ENCODE measurements at regions not wholly inside any gene's neighbourhood (a gene's known extent, or its start where the extent isn't known, plus 50 kb on each side); places are given as distances from the start of the nearest gene placed in this dataset.

GRCh38 chr1:25088180-25088701 lies 144.1 kb downstream of the SYF2 start:
- Mint-ChIP-seq H3K4me3 (no peak overlapping the region), H3K27me3 (ENCODE audit: low read depth) (peaks cover 35% of the 10 kb centered on the region), H3K27ac (no peak overlapping the region)

GRCh38 chr1:25086518-25087079 lies 145.7 kb downstream of the SYF2 start:
- peaks cover 40% of the 10 kb centered on the region for H3K27me3 Mint-ChIP-seq (ENCODE audit: low read depth)
- peaks cover 5% of the 10 kb centered on the region for H3K4me1 Mint-ChIP-seq (ENCODE audit: low read depth)
- no peaks in the 10 kb centered on the region for H3K9me3 Mint-ChIP-seq
- no peak overlapping the region for H3K4me3 Mint-ChIP-seq
- no peaks in the 10 kb centered on the region for H3K36me3 Mint-ChIP-seq (ENCODE audit: low read depth)
- no peak overlapping the region for H3K27ac Mint-ChIP-seq

More at GRCh38 chr1:25088180-25088701, 144.1 kb downstream of the SYF2 start:
- no peaks in the 10 kb centered on the region for H3K9me3 Mint-ChIP-seq
- H3K4me1 Mint-ChIP-seq (ENCODE audit: low read depth): peaks cover 8% of the 10 kb centered on the region
- no peaks in the 10 kb centered on the region for H3K36me3 Mint-ChIP-seq (ENCODE audit: low read depth)

GRCh38 chr1:25084407-25084806 lies 147.9 kb downstream of the SYF2 start:
- Mint-ChIP-seq H3K9me3 (no peaks in the 10 kb centered on the region), H3K4me3 (no peak overlapping the region), H3K4me1 (ENCODE audit: low read depth) (peaks cover 2% of the 10 kb centered on the region), H3K27me3 (ENCODE audit: low read depth) (peaks cover 39% of the 10 kb centered on the region), H3K27ac (no peak overlapping the region), H3K36me3 (ENCODE audit: low read depth) (no peaks in the 10 kb centered on the region)

- H3K27ac Mint-ChIP-seq: no peak overlapping the region
- H3K4me1 Mint-ChIP-seq (ENCODE audit: low read depth): peaks cover 2% of the 10 kb centered on the region
- H3K36me3 Mint-ChIP-seq (ENCODE audit: low read depth): no peaks in the 10 kb centered on the region
- H3K4me3 Mint-ChIP-seq: no peak overlapping the region
- no peaks in the 10 kb centered on the region for H3K9me3 Mint-ChIP-seq
- H3K27me3 Mint-ChIP-seq (ENCODE audit: low read depth): peaks cover 39% of the 10 kb centered on the region
Observed at GRCh38 chr1:25083481-25084345, 148.6 kb downstream of the SYF2 start.

GRCh38 chr1:25082995-25083394 lies 149.3 kb downstream of the SYF2 start:
- Mint-ChIP-seq H3K36me3 (ENCODE audit: low read depth) (no peaks in the 10 kb centered on the region), H3K4me3 (no peak overlapping the region), H3K27ac (no peak overlapping the region), H3K9me3 (no peaks in the 10 kb centered on the region), H3K27me3 (ENCODE audit: low read depth) (peaks cover 39% of the 10 kb centered on the region), H3K4me1 (ENCODE audit: low read depth) (no peaks in the 10 kb centered on the region)

GRCh38 chr1:25082216-25082899 lies 149.9 kb downstream of the SYF2 start:
- H3K27me3 Mint-ChIP-seq (ENCODE audit: low read depth): peaks cover 36% of the 10 kb centered on the region
- H3K4me1 Mint-ChIP-seq (ENCODE audit: low read depth): no peaks in the 10 kb centered on the region
- no peak overlapping the region for H3K4me3 Mint-ChIP-seq
- H3K9me3 Mint-ChIP-seq: peaks cover 1% of the 10 kb centered on the region
- H3K27ac Mint-ChIP-seq: no peak overlapping the region
- peaks cover 1% of the 10 kb centered on the region for H3K36me3 Mint-ChIP-seq (ENCODE audit: low read depth)

GRCh38 chr1:25081496-25081895 lies 150.8 kb downstream of the SYF2 start:
- Mint-ChIP-seq H3K9me3 (peaks cover 9% of the 10 kb centered on the region), H3K27me3 (ENCODE audit: low read depth) (peaks cover 38% of the 10 kb centered on the region), H3K27ac (no peak overlapping the region)

GRCh38 chr1:25080294-25081209 lies 150.5 kb upstream of the RUNX3 start:
- peaks cover 15% of the 10 kb centered on the region for H3K9me3 Mint-ChIP-seq
- peaks cover 34% of the 10 kb centered on the region for H3K27me3 Mint-ChIP-seq (ENCODE audit: low read depth)
- H3K4me3 Mint-ChIP-seq: no peak overlapping the region
- no peaks in the 10 kb centered on the region for H3K4me1 Mint-ChIP-seq (ENCODE audit: low read depth)
- no peak overlapping the region for H3K27ac Mint-ChIP-seq
- H3K36me3 Mint-ChIP-seq (ENCODE audit: low read depth): peaks cover 5% of the 10 kb centered on the region

More at GRCh38 chr1:25081496-25081895, 150.8 kb downstream of the SYF2 start:
- Mint-ChIP-seq H3K36me3 (ENCODE audit: low read depth) (peaks cover 5% of the 10 kb centered on the region), H3K4me3 (no peak overlapping the region), H3K4me1 (ENCODE audit: low read depth) (no peaks in the 10 kb centered on the region)

- H3K4me1 Mint-ChIP-seq (ENCODE audit: low read depth): no peaks in the 10 kb centered on the region
- H3K36me3 Mint-ChIP-seq (ENCODE audit: low read depth): peaks cover 5% of the 10 kb centered on the region
- H3K27me3 Mint-ChIP-seq (ENCODE audit: low read depth): peaks cover 19% of the 10 kb centered on the region
- no peak overlapping the region for H3K4me3 Mint-ChIP-seq
- no peak overlapping the region for H3K27ac Mint-ChIP-seq
- peaks cover 15% of the 10 kb centered on the region for H3K9me3 Mint-ChIP-seq
Observed at GRCh38 chr1:25079048-25079447, 149.0 kb upstream of the RUNX3 start.

- peaks cover 9% of the 10 kb centered on the region for H3K27me3 Mint-ChIP-seq (ENCODE audit: low read depth)
- H3K9me3 Mint-ChIP-seq: peaks cover 15% of the 10 kb centered on the region
- peaks cover 5% of the 10 kb centered on the region for H3K36me3 Mint-ChIP-seq (ENCODE audit: low read depth)
- no peaks in the 10 kb centered on the region for H3K4me1 Mint-ChIP-seq (ENCODE audit: low read depth)
- no peak overlapping the region for H3K4me3 Mint-ChIP-seq
- no peak overlapping the region for H3K27ac Mint-ChIP-seq
Observed at GRCh38 chr1:25074351-25075227, 144.5 kb upstream of the RUNX3 start.

GRCh38 chr1:25073640-25074270 lies 143.7 kb upstream of the RUNX3 start:
- no peak overlapping the region for H3K27ac Mint-ChIP-seq
- H3K4me3 Mint-ChIP-seq: no peak overlapping the region
- peaks cover 15% of the 10 kb centered on the region for H3K9me3 Mint-ChIP-seq
- peaks cover 5% of the 10 kb centered on the region for H3K36me3 Mint-ChIP-seq (ENCODE audit: low read depth)
- peaks cover 9% of the 10 kb centered on the region for H3K27me3 Mint-ChIP-seq (ENCODE audit: low read depth)
- no peaks in the 10 kb centered on the region for H3K4me1 Mint-ChIP-seq (ENCODE audit: low read depth)

- no peak overlapping the region for H3K27ac Mint-ChIP-seq
- peaks cover 5% of the 10 kb centered on the region for H3K36me3 Mint-ChIP-seq (ENCODE audit: low read depth)
- H3K27me3 Mint-ChIP-seq (ENCODE audit: low read depth): peaks cover 9% of the 10 kb centered on the region
- H3K4me1 Mint-ChIP-seq (ENCODE audit: low read depth): peaks cover 2% of the 10 kb centered on the region
- H3K9me3 Mint-ChIP-seq: peaks cover 15% of the 10 kb centered on the region
- H3K4me3 Mint-ChIP-seq: no peak overlapping the region
Observed at GRCh38 chr1:25072461-25072860, 142.4 kb upstream of the RUNX3 start.

GRCh38 chr1:25068829-25069228 lies 138.8 kb upstream of the RUNX3 start:
- peaks cover 7% of the 10 kb centered on the region for H3K27me3 Mint-ChIP-seq (ENCODE audit: low read depth)
- peaks cover 16% of the 10 kb centered on the region for H3K4me1 Mint-ChIP-seq (ENCODE audit: low read depth)
- H3K27ac Mint-ChIP-seq: no peak overlapping the region
- H3K9me3 Mint-ChIP-seq: no peaks in the 10 kb centered on the region
- H3K4me3 Mint-ChIP-seq: no peak overlapping the region
- no peaks in the 10 kb centered on the region for H3K36me3 Mint-ChIP-seq (ENCODE audit: low read depth)

Measured in T-helper 1 cell treated with Interleukin-12 subunit alpha and Interleukin-12 subunit beta and Interleukin-4 antibody, amounts not matched to agents 30 μg/mL and 1 μg/mL, for 36 hours (primary cell).